Panc1 (cell line): ENCODE measurements at regions not wholly inside any gene's neighbourhood (a gene's known extent, or its start where the extent isn't known, plus 50 kb on each side); places are given as distances from the start of the nearest gene placed in this dataset.

Experiments
- ATAC-seq: fragments of 200-7000 bp; cut with Tn5 transposase; 2 replicates; pipeline ENCODE4 v1.9.1; 2020; ENCODE audit warnings: mild to moderate bottlenecking, moderate library complexity
- BruUV-seq: library from RNA; stranded (reverse); fragments of 400-500 nt; replicated peaks from 2 replicates; lab custom pipeline; 2021; lab: Mats Ljungman, UMichigan
- CTCF ChIA-PET: fragments of 300-600 bp; sonication (Branson Sonifier 250); formaldehyde crosslinking; loops from one replicate; lab custom pipeline; 2022; ENCODE audit warnings: antibody characterized with exemption; lab: Charles Lee
- POLR2A ChIA-PET: fragments of 300-600 bp; sonication (Branson Sonifier 250); formaldehyde crosslinking; loops from one replicate; lab custom pipeline; 2022; ENCODE audit warnings: antibody characterized with exemption; lab: Charles Lee
- DNase-seq: peaks from one replicate; pipeline ENCODE4 v3.0.0-alpha.2; 2010; ENCODE audit warnings: low read depth, low spot score
- H3K27ac ChIP-seq: 2 replicates; pipeline ENCODE4 v1.5.1; 2011; ENCODE audit warnings: mild to moderate bottlenecking, low read length, inconsistent platforms
- H3K27me3 ChIP-seq: fragments of 200-500 bp; sonication (Bioruptor generic); 2 replicates; pipeline ENCODE4 v1.6.0; 2014; ENCODE audit warnings: low read length, inconsistent platforms; ENCODE audit not compliant: control insufficient read depth, insufficient read depth
- H3K36me3 ChIP-seq: fragments of 200-500 bp; sonication (Bioruptor generic); 2 replicates; pipeline ENCODE4 v1.5.1; 2014; ENCODE audit warnings: inconsistent platforms, mild to moderate bottlenecking, low read length, moderate library complexity; ENCODE audit not compliant: control insufficient read depth, insufficient read depth
- H3K4me1 ChIP-seq: 2 replicates; pipeline ENCODE4 v1.5.1; 2011; ENCODE audit warnings: inconsistent platforms, mild to moderate bottlenecking, low read length, moderate library complexity; ENCODE audit not compliant: control insufficient read depth, insufficient read depth
- H3K4me3 ChIP-seq, 2 experiments: 2 replicates each; pipeline ENCODE4 v1.5.1; 2011 to 2012; ENCODE audit warnings: low read depth in 2 of 2, low read length in 2 of 2, mild to moderate bottlenecking in 2 of 2, inconsistent platforms in 1 of 2, moderate library complexity in 1 of 2
- H3K9me3 ChIP-seq: fragments of 200-500 bp; sonication (Bioruptor generic); 2 replicates; pipeline ENCODE4 v1.5.1; 2014; ENCODE audit warnings: low read depth, mild to moderate bottlenecking, inconsistent platforms, low read length, moderate library complexity; ENCODE audit not compliant: control insufficient read depth, insufficient read depth
- POLR2AphosphoS5 ChIP-seq: IDR thresholded peaks from 2 replicates; pipeline ENCODE4 v1.6.1; 2012; ENCODE audit warnings: mild to moderate bottlenecking, low read depth, low read length, moderate library complexity
- SIN3A ChIP-seq: IDR thresholded peaks from 2 replicates; pipeline ENCODE4 v1.6.1; 2012; ENCODE audit warnings: low read depth, mild to moderate bottlenecking, low read length, moderate library complexity, borderline replicate concordance; ENCODE audit not compliant: insufficient read depth
- TCF7L2 ChIP-seq: IDR thresholded peaks from 2 replicates; pipeline ENCODE4 v1.6.1; 2011; ENCODE audit warnings: mild to moderate bottlenecking, low read depth, low read length, inconsistent platforms
- in situ Hi-C: cut with HindIII; loops from 2 replicates; pipeline ENCODE4 v1.10.0; 2016; ENCODE audit warnings: low sequenced_read_pairs, low pct_unique_long_range_greater_than_20kb
- intact Hi-C: fragments of 100-400 bp; cut with micrococcal nuclease; formaldehyde crosslinking; loops from one replicate; pipeline ENCODE4 v1.10.0; 2022; ENCODE audit not compliant: unreplicated experiment
- TF ChIP-seq, protein P1 (sequence below), 2 experiments: IDR thresholded peaks; 2 replicates each; pipeline ENCODE4 v1.6.1; 2011 to 2012; ENCODE audit warnings: low read depth in 2 of 2, control low read depth in 1 of 2, low read length in 1 of 2, mild to moderate bottlenecking in 1 of 2, moderate library complexity in 1 of 2; ENCODE audit not compliant: insufficient read depth in 1 of 2
- TF ChIP-seq, protein P2 (sequence below): fragments of 450-650 bp; IDR thresholded peaks from 2 replicates; pipeline ENCODE4 v1.5.1; 2017; ENCODE audit warnings: mild to moderate bottlenecking

DNA sequence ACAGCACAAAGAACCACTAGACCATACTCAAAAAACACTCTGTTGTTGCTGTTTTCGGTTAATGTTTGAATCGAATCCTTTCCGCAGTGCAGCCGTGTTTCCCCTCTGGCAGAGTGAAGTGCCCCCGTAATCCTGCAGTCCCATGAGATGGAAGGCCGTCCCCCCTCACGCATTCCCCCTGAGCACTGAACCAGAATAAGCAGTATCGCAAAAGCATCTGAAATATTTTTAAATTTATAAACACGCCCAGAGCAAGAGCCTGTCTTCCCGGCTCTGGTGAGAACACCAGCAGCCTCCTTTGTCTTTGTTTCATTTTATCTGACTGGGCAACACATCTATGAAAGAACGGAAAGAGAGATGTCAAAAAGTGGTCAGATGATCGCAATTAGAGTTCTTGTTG lies 121.0 kb upstream of the ADAMTS18 start:
- no TSS peak for BruUV-seq
- Histone ChIP-seq H3K9me3 (no peaks in the 10 kb centered on the region), H3K27ac (no peak overlapping the region), H3K4me1 (no peaks in the 10 kb centered on the region), H3K4me3 (no peak overlapping the region), H3K36me3 (no peaks in the 10 kb centered on the region), H3K27me3 (no peaks in the 10 kb centered on the region)
- in situ Hi-C loops (no loop called here), intact Hi-C loops (no loop called here)
- TF ChIP-seq, protein P1, sequence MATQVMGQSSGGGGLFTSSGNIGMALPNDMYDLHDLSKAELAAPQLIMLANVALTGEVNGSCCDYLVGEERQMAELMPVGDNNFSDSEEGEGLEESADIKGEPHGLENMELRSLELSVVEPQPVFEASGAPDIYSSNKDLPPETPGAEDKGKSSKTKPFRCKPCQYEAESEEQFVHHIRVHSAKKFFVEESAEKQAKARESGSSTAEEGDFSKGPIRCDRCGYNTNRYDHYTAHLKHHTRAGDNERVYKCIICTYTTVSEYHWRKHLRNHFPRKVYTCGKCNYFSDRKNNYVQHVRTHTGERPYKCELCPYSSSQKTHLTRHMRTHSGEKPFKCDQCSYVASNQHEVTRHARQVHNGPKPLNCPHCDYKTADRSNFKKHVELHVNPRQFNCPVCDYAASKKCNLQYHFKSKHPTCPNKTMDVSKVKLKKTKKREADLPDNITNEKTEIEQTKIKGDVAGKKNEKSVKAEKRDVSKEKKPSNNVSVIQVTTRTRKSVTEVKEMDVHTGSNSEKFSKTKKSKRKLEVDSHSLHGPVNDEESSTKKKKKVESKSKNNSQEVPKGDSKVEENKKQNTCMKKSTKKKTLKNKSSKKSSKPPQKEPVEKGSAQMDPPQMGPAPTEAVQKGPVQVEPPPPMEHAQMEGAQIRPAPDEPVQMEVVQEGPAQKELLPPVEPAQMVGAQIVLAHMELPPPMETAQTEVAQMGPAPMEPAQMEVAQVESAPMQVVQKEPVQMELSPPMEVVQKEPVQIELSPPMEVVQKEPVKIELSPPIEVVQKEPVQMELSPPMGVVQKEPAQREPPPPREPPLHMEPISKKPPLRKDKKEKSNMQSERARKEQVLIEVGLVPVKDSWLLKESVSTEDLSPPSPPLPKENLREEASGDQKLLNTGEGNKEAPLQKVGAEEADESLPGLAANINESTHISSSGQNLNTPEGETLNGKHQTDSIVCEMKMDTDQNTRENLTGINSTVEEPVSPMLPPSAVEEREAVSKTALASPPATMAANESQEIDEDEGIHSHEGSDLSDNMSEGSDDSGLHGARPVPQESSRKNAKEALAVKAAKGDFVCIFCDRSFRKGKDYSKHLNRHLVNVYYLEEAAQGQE (IDR thresholded peaks at IDR 0.05; ENCODE audit: insufficient read depth in 1 of 2, low read depth in 2 of 2, low read length in 1 of 2), result no peak
- TF ChIP-seq, protein P2, sequence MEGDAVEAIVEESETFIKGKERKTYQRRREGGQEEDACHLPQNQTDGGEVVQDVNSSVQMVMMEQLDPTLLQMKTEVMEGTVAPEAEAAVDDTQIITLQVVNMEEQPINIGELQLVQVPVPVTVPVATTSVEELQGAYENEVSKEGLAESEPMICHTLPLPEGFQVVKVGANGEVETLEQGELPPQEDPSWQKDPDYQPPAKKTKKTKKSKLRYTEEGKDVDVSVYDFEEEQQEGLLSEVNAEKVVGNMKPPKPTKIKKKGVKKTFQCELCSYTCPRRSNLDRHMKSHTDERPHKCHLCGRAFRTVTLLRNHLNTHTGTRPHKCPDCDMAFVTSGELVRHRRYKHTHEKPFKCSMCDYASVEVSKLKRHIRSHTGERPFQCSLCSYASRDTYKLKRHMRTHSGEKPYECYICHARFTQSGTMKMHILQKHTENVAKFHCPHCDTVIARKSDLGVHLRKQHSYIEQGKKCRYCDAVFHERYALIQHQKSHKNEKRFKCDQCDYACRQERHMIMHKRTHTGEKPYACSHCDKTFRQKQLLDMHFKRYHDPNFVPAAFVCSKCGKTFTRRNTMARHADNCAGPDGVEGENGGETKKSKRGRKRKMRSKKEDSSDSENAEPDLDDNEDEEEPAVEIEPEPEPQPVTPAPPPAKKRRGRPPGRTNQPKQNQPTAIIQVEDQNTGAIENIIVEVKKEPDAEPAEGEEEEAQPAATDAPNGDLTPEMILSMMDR, result no peak
- TF ChIP-seq POLR2AphosphoS5 (no peak), SIN3A (no peak), TCF7L2 (no peak)
- ChIA-PET POLR2A (no interaction called here), CTCF (no interaction called here)
- no peak for ATAC-seq
- DNase-seq, result no peak

DNA sequence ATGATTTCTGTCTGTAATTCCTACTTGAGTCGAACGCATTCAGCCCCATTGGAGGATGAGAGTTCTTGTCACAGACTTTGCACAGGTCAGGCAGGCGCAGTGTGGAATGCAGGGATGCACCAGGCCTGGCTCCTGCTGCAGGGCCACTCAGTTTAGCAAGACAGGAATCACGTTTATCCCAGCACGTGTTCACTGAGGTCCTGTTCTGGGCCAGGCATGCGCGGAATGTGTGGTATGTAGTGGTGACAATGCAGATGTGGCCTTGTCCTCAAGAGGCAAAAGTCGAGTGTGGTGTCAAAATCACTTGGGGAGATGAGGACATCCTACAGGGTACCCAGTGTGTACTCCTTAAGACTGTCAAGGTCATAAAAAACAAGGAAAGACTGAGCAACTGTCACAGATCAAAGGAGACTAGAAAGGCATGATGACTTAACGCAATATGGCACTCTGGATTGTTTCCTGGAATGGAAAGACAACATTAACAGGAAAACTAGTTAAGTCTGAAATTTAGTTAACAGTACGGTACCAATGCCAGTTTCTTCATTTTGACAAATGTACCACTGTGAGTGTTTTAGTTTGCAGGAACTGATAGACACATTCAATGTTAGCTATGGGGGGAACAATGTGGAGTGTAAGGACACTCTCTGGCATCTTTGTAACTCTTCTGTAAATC lies 121.5 kb upstream of the ADAMTS18 start:
- intact Hi-C loops, result no loop called here
- no peaks in the 10 kb centered on the region for H3K36me3 ChIP-seq
- TF ChIP-seq POLR2AphosphoS5 (no peak), SIN3A (no peak), TCF7L2 (peak; percentile 52; the same call in 1 of the 2 replicates)
- BruUV-seq, result no TSS peak
- H3K4me3 ChIP-seq, result no peak overlapping the region
- CTCF ChIA-PET, result no interaction called here
- POLR2A ChIA-PET, result no interaction called here
- ATAC-seq (no peak), DNase-seq (no peak)
- no peak overlapping the region for H3K27ac ChIP-seq
- H3K4me1 ChIP-seq, result no peaks in the 10 kb centered on the region
- H3K9me3 ChIP-seq, result no peaks in the 10 kb centered on the region
- no peaks in the 10 kb centered on the region for H3K27me3 ChIP-seq
- in situ Hi-C loops, result no loop called here

DNA sequence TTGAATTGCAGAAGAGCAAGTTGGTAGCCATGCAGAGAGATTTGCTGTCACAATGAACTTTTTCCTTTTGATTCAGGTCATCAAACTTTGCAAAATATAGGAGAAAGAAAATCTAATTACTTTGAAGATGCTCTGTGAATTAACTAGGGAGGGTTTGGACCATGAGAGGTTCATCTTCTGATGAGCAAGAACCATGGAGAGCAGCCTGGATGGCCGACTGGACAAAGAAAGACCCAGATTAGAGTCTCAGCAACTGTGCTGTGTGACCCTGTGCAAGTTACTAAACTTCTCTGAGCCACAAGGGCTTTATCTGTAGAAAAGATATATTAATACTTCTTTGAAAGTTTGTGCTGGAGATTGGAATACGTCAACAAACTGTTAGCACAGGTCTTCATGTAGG lies 122.6 kb upstream of the ADAMTS18 start:
- H3K4me3 ChIP-seq, result no peak overlapping the region
- POLR2A ChIA-PET, result no interaction called here
- in situ Hi-C loops, result no loop called here
- no peaks in the 10 kb centered on the region for H3K36me3 ChIP-seq
- no peak for ATAC-seq
- H3K9me3 ChIP-seq, result no peaks in the 10 kb centered on the region
- H3K4me1 ChIP-seq, result no peaks in the 10 kb centered on the region
- BruUV-seq, result no TSS peak
- intact Hi-C loops, result no loop called here
- no peak for DNase-seq
- no peaks in the 10 kb centered on the region for H3K27me3 ChIP-seq
- TF ChIP-seq SIN3A (no peak), TCF7L2 (no peak), POLR2AphosphoS5 (no peak)
- TF ChIP-seq, protein P1 (IDR thresholded peaks at IDR 0.05; ENCODE audit: insufficient read depth in 1 of 2, low read depth in 2 of 2, low read length in 1 of 2), result no peak; a peak in 1 of 4 replicates
- TF ChIP-seq, protein P2, result no peak
- CTCF ChIA-PET, result no interaction called here
- H3K27ac ChIP-seq, result no peak overlapping the region
